Peyer's patch (tissue), 4 donors: ENCODE measurements at regions not wholly inside any gene's neighbourhood (a gene's known extent, or its start where the extent isn't known, plus 50 kb on each side); places are given as distances from the start of the nearest gene placed in this dataset.

Experiments used
- POLR2A ChIP-seq, 2 donors: fragments of 450-650 bp; IDR thresholded peaks; one replicate each; pipeline ENCODE4 v1.5.1; 2017; ENCODE audit warnings: antibody characterized with exemption in 2 of 2, mild to moderate bottlenecking in 2 of 2, moderate library complexity in 2 of 2
- TF ChIP-seq, protein P1 (sequence below), 6 experiments: fragments of 450-650 bp in 4 of 6; fragments of 200-600 bp in 2 of 6; sonication (generic) in 1 of 6; IDR thresholded peaks; one replicate each; pipeline ENCODE4 v1.5.1; 2017 to 2019; ENCODE audit warnings: antibody characterized with exemption in 6 of 6, mild to moderate bottlenecking in 3 of 6, moderate library complexity in 1 of 6

DNA sequence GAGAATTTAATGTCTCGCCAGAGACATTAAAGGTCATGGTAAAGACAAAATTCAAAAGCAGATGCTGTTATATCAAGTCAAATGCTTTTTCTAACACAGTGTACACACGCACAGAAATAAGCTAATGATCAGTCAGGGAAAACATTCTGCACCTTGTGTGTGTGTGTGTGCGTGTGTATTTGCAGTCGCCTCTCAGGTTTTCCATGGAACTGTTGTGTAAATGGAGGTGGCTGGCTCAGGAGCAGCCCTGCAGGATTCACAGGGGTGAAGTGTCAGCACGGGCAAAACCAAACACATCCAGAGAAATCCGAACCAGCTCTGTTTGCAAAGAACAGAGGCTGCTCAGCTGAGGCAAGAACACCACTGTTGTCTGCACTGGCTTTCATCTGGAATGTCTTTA, 76.2 kb upstream of the YWHAQ start:
- TF ChIP-seq, protein P1, sequence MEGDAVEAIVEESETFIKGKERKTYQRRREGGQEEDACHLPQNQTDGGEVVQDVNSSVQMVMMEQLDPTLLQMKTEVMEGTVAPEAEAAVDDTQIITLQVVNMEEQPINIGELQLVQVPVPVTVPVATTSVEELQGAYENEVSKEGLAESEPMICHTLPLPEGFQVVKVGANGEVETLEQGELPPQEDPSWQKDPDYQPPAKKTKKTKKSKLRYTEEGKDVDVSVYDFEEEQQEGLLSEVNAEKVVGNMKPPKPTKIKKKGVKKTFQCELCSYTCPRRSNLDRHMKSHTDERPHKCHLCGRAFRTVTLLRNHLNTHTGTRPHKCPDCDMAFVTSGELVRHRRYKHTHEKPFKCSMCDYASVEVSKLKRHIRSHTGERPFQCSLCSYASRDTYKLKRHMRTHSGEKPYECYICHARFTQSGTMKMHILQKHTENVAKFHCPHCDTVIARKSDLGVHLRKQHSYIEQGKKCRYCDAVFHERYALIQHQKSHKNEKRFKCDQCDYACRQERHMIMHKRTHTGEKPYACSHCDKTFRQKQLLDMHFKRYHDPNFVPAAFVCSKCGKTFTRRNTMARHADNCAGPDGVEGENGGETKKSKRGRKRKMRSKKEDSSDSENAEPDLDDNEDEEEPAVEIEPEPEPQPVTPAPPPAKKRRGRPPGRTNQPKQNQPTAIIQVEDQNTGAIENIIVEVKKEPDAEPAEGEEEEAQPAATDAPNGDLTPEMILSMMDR (IDR thresholded peaks at IDR 0.05): no peak
- TF ChIP-seq POLR2A (IDR thresholded peaks at IDR 0.05): no peak
